Lower leg skin (tissue), 4 donors: ENCODE measurements at regions not wholly inside any gene's neighbourhood (a gene's known extent, or its start where the extent isn't known, plus 50 kb on each side); places are given as distances from the start of the nearest gene placed in this dataset.

Experiments used
- DNase-seq, 2 donors: peaks; one replicate each; pipeline ENCODE4 v3.0.0-alpha.2; 2019; ENCODE audit warnings: low spot score in 2 of 2
- H3K4me3 ChIP-seq: fragments of 200-600 bp; sonication (generic); 2 replicates; pipeline ENCODE4 v1.5.1; 2017; ENCODE audit warnings: mild to moderate bottlenecking, low read depth; ENCODE audit not compliant: poor library complexity, severe bottlenecking
- CTCF ChIP-seq, 3 donors: fragments of 450-650 bp; IDR thresholded peaks; one replicate each; pipeline ENCODE4 v1.5.1; 2016; ENCODE audit warnings: antibody characterized with exemption in 3 of 3, mild to moderate bottlenecking in 3 of 3, moderate library complexity in 2 of 3
- POLR2A ChIP-seq, 2 donors: fragments of 450-650 bp; IDR thresholded peaks; one replicate each; pipeline ENCODE4 v1.6.1; 2016 to 2017; ENCODE audit warnings: antibody characterized with exemption in 2 of 2, mild to moderate bottlenecking in 1 of 2, moderate library complexity in 1 of 2
- WGBS, 2 donors: methylation state at CpG; one replicate each; pipeline ENCODE4 v1.1.5; 2018; 5-methylcytosine and 5-hydroxymethylcytosine counted together
- intact Hi-C: fragments of 100-400 bp; cut with DNase I; formaldehyde crosslinking; loops from one replicate; pipeline ENCODE4 v1.15.0; 2023; ENCODE audit warnings: low total_unique reads

- TF ChIP-seq POLR2A (IDR thresholded peaks at IDR 0.05), result no peak
- TF ChIP-seq CTCF (IDR thresholded peaks at IDR 0.05), result no peak
- no peak for DNase-seq
- no peak overlapping the region for H3K4me3 ChIP-seq
- 83 to 91% methylated on average over 5 of the region's 5 CpGs for WGBS, 2 donors
- intact Hi-C loops, result loop anchor here (10.0 kb wide), 1 partner anchor 1310 kb away; no protein-coding TSS in a partner anchor
These were observed 286.4 kb upstream of the NCKAP5 start for GRCh38 chr2:133854603-133855200.

GRCh38 chr2:133855526-133855925 lies 287.3 kb upstream of the NCKAP5 start:
- intact Hi-C loops, result loop anchor here (10.0 kb wide), 1 partner anchor 1311 kb away; no protein-coding TSS in a partner anchor
- H3K4me3 ChIP-seq, result no peak overlapping the region
- 55 to 58% methylated on average over 4 of the region's 4 CpGs for WGBS, 2 donors
- no peak for TF ChIP-seq POLR2A (IDR thresholded peaks at IDR 0.05)
- TF ChIP-seq CTCF (IDR thresholded peaks at IDR 0.05), result no peak
- DNase-seq, result no peak

- H3K4me3 ChIP-seq, result no peak overlapping the region
- TF ChIP-seq CTCF (IDR thresholded peaks at IDR 0.05) (no peak), POLR2A (IDR thresholded peaks at IDR 0.05) (no peak)
- intact Hi-C loops, result loop anchor here (10.0 kb wide), 1 partner anchor 1312 kb away; no protein-coding TSS in a partner anchor
- no peak for DNase-seq
These were observed 288.4 kb upstream of the NCKAP5 start for GRCh38 chr2:133856678-133857077.

- intact Hi-C loops, result loop anchor here (10.0 kb wide), 1 partner anchor 1315 kb away; no protein-coding TSS in a partner anchor
- no peak for TF ChIP-seq POLR2A (IDR thresholded peaks at IDR 0.05)
- no peak for TF ChIP-seq CTCF (IDR thresholded peaks at IDR 0.05)
- WGBS, 2 donors, result 83 to 88% methylated on average over 6 of the region's 6 CpGs
- H3K4me3 ChIP-seq, result no peak overlapping the region
- no peak for DNase-seq
These were observed 291.3 kb upstream of the NCKAP5 start for GRCh38 chr2:133859578-133859977.

GRCh38 chr2:133862400-133862977 lies 294.2 kb upstream of the NCKAP5 start:
- TF ChIP-seq POLR2A (IDR thresholded peaks at IDR 0.05) (no peak), CTCF (IDR thresholded peaks at IDR 0.05) (no peak)
- no peak for DNase-seq
- 62 to 73% methylated on average over 4 of the region's 4 CpGs for WGBS, 2 donors
- no peak overlapping the region for H3K4me3 ChIP-seq
- intact Hi-C loops, result no loop called here
